GM19328 (cell line): ENCODE measurements at regions not wholly inside any gene's neighbourhood (a gene's known extent, or its start where the extent isn't known, plus 50 kb on each side); places are given as distances from the start of the nearest gene placed in this dataset.

Source experiments
- ATAC-seq: cut with Tn5 transposase; IDR thresholded peaks from one replicate; pipeline ENCODE4 v1.9.1; 2021; ENCODE audit warnings: mild to moderate bottlenecking, moderate library complexity; ENCODE audit not compliant: unreplicated experiment

- ATAC-seq, result no peak
Measured at GRCh38 chr2:221211653-221212052, 360.5 kb downstream of the EPHA4 start.

GRCh38 chr2:221212105-221212504 lies 360.0 kb downstream of the EPHA4 start:
- no peak for ATAC-seq

GRCh38 chr2:221215487-221215886 lies 356.6 kb downstream of the EPHA4 start:
- ATAC-seq, result no peak

GRCh38 chr2:221216636-221217035 lies 355.5 kb downstream of the EPHA4 start:
- ATAC-seq, result no peak

- no peak for ATAC-seq
Measured at GRCh38 chr2:221225752-221226151, 346.4 kb downstream of the EPHA4 start.

GRCh38 chr2:221228214-221228769 lies 343.8 kb downstream of the EPHA4 start:
- ATAC-seq, result no peak

- no peak for ATAC-seq
Measured at GRCh38 chr2:221229099-221229498, 343.0 kb downstream of the EPHA4 start.

- ATAC-seq, result no peak
Measured at GRCh38 chr2:221231511-221231910, 340.6 kb downstream of the EPHA4 start.

GRCh38 chr2:221235941-221236340 lies 336.2 kb downstream of the EPHA4 start:
- ATAC-seq, result no peak

- no peak for ATAC-seq
Measured at GRCh38 chr2:221241072-221241471, 331.0 kb downstream of the EPHA4 start.

GRCh38 chr2:221243771-221244170 lies 328.3 kb downstream of the EPHA4 start:
- no peak for ATAC-seq

GRCh38 chr2:221245045-221245444 lies 327.1 kb downstream of the EPHA4 start:
- ATAC-seq, result no peak

GRCh38 chr2:221245772-221246171 lies 326.3 kb downstream of the EPHA4 start:
- ATAC-seq, result no peak

- ATAC-seq, result no peak
Measured at GRCh38 chr2:221254299-221254698, 317.8 kb downstream of the EPHA4 start.

GRCh38 chr2:221255862-221256261 lies 316.2 kb downstream of the EPHA4 start:
- no peak for ATAC-seq

- ATAC-seq, result no peak
Measured at GRCh38 chr2:221258464-221258863, 313.6 kb downstream of the EPHA4 start.

GRCh38 chr2:221262651-221263050 lies 309.5 kb downstream of the EPHA4 start:
- ATAC-seq, result no peak

- no peak for ATAC-seq
Measured at GRCh38 chr2:221263573-221263972, 308.5 kb downstream of the EPHA4 start.

- ATAC-seq, result no peak
Measured at GRCh38 chr2:221264318-221264717, 307.8 kb downstream of the EPHA4 start.

- ATAC-seq, result no peak
Measured at GRCh38 chr2:221267773-221268425, 304.2 kb downstream of the EPHA4 start.

- no peak for ATAC-seq
Measured at GRCh38 chr2:221268631-221269030, 303.5 kb downstream of the EPHA4 start.

- ATAC-seq, result no peak
Measured at GRCh38 chr2:221270806-221271205, 301.3 kb downstream of the EPHA4 start.

- no peak for ATAC-seq
Measured at GRCh38 chr2:221272729-221273128, 299.4 kb downstream of the EPHA4 start.
